ENCODE measurements at regions not wholly inside any gene's neighbourhood (a gene's known extent, or its start where the extent isn't known, plus 50 kb on each side); places are given as distances from the start of the nearest gene placed in this dataset.
A peak's percentile ranks its signal among the peaks of the same experiment; 100 is the strongest.
"Not testable (repeated sequence)": the region's sequence is repeated elsewhere in the genome, so short reads cannot be mapped to it uniquely, and the experiment has no call there.

GRCh38 chr4:34289962-34290361 is 1954.4 kb downstream of the ARAP2 start:
- DNase-seq (ENCODE audit: low spot score), result no peak

GRCh38 chr4:34293459-34293858 is 1950.9 kb downstream of the ARAP2 start:
- no peak for DNase-seq (ENCODE audit: low spot score)

GRCh38 chr4:34309383-34309906 is 1934.9 kb downstream of the ARAP2 start:
- no peak for DNase-seq (ENCODE audit: low spot score)

- no peak for DNase-seq (ENCODE audit: low spot score)
Measured at GRCh38 chr4:34318773-34319172, 1925.5 kb downstream of the ARAP2 start.

GRCh38 chr4:34323549-34324320 is 1920.6 kb downstream of the ARAP2 start:
- DNase-seq (ENCODE audit: low spot score), result no peak

GRCh38 chr4:34328939-34329338 is 1915.4 kb downstream of the ARAP2 start:
- DNase-seq (ENCODE audit: low spot score), result no peak

- not testable (repeated sequence) for DNase-seq (ENCODE audit: low spot score)
Measured at GRCh38 chr4:34335156-34335555, 1909.2 kb downstream of the ARAP2 start.

- DNase-seq (ENCODE audit: low spot score), result not testable (repeated sequence)
Measured at GRCh38 chr4:34335556-34335955, 1908.8 kb downstream of the ARAP2 start.

GRCh38 chr4:34362654-34363053 is 1881.7 kb downstream of the ARAP2 start:
- DNase-seq (ENCODE audit: low spot score), result no peak

GRCh38 chr4:34363842-34364241 is 1880.5 kb downstream of the ARAP2 start:
- no peak for DNase-seq (ENCODE audit: low spot score)

- no peak for DNase-seq (ENCODE audit: low spot score)
Measured at GRCh38 chr4:34365946-34366345, 1878.4 kb downstream of the ARAP2 start.

- DNase-seq (ENCODE audit: low spot score), result no peak
Measured at GRCh38 chr4:34371676-34372075, 1872.6 kb downstream of the ARAP2 start.

- DNase-seq (ENCODE audit: low spot score), result no peak
Measured at GRCh38 chr4:34372815-34373214, 1871.5 kb downstream of the ARAP2 start.

- no peak for DNase-seq (ENCODE audit: low spot score)
Measured at GRCh38 chr4:34373456-34373855, 1870.9 kb downstream of the ARAP2 start.

- no peak for DNase-seq (ENCODE audit: low spot score)
Measured at GRCh38 chr4:34412233-34412632, 1832.1 kb downstream of the ARAP2 start.

- no peak for DNase-seq (ENCODE audit: low spot score)
Measured at GRCh38 chr4:34412911-34413310, 1831.4 kb downstream of the ARAP2 start.

- no peak for DNase-seq (ENCODE audit: low spot score)
Measured at GRCh38 chr4:34417160-34417559, 1827.2 kb downstream of the ARAP2 start.

- DNase-seq (ENCODE audit: low spot score), result no peak
Measured at GRCh38 chr4:34419871-34420270, 1824.4 kb downstream of the ARAP2 start.

GRCh38 chr4:34422472-34423175 is 1821.7 kb downstream of the ARAP2 start:
- DNase-seq (ENCODE audit: low spot score), result peak; percentile 23

GRCh38 chr4:34432706-34433105 is 1811.6 kb downstream of the ARAP2 start:
- DNase-seq (ENCODE audit: low spot score), result no peak

GRCh38 chr4:34434377-34434776 is 1809.9 kb downstream of the ARAP2 start:
- DNase-seq (ENCODE audit: low spot score), result not testable (repeated sequence)

- no peak for DNase-seq (ENCODE audit: low spot score)
Measured at GRCh38 chr4:34464196-34464595, 1780.1 kb downstream of the ARAP2 start.

GRCh38 chr4:34466411-34466810 is 1777.9 kb downstream of the ARAP2 start:
- DNase-seq (ENCODE audit: low spot score), result no peak
